ENCODE measurements at regions not wholly inside any gene's neighbourhood (a gene's known extent, or its start where the extent isn't known, plus 50 kb on each side); places are given as distances from the start of the nearest gene placed in this dataset.

DNA sequence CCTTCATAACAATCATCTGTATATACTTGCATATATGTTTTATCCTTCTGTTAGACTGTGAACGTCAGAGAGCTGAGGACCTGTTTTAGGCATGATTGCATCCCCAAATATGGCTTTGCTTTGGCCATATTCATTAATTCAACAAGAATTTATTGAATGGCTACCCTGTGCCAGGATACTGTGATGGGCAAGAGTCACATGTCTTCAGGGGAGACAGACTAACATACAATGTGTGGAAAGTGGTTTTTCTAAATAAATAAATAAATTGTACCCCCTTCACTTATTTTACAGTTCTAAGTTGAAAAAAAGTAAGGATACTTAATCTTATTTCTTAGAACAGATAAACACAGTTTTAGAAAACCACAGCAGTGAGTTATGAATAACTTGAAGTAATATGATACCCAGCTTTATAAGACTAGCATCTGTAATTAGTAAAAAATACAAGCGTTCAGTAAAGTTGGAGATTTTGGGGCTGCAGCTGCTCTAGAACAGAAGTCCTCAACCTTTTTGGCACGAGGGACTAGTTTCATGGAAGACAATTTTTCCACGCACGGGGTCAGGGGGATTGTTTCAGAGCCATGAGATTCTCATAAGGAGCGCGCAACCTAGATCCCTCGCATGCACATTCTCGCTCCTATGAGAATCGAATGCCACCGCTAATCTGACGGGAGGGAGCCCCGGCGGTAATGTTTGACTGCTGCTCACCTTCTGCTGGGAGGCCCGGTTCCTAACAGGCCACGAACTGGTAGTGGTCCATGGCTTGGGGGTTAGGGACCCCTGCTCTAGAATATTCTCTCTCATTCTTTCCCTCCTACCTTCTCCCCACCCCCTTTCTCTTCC lies 89.4 kb upstream of the MTPN start:
- DNase-seq (no peak), ATAC-seq (no peak)
- Histone ChIP-seq H3K27me3 (ENCODE audit: low read depth) (no peaks in the 10 kb centered on the region), H3K4me3 (no peak overlapping the region), H3K27ac (no peak overlapping the region), H3K36me3 (no peaks in the 10 kb centered on the region), H3K9me3 (no peaks in the 10 kb centered on the region), H3K4me1 (no peaks in the 10 kb centered on the region)
- intact Hi-C loops (cut with DNase I), result no loop called here
- TF ChIP-seq CTCF (IDR thresholded peaks at IDR 0.05), result no peak

DNA sequence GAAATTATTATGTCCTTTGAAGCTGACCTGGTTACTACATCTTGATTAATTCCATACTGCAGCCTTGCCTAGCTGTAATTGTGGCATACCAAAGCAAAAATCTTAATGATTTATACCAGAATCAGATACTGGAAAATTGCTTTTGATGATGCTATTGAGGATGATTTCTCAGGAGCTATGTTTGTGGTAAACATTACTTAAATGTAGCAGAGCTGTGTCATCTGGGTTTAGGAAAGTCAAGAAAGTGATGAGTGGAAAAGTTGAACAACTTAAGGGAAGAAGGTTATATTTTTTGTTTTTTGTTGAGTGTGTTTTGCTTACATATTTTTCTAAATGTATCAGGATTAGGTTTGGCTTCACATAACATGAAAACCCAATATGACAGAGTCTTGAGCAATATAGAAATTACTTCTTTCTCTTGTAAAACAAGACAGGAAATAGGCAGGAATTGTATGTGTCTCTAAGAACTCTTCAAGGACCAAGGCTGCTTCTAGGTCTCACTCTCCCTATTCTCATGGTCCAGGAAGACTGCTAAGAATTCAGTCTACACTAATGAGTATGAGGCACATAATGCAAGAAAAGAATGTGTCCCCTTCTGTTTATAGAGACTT lies 87.6 kb upstream of the MTPN start:
- ATAC-seq, result no peak
- TF ChIP-seq CTCF (IDR thresholded peaks at IDR 0.05), result no peak
- Histone ChIP-seq H3K4me3 (no peak overlapping the region), H3K9me3 (no peaks in the 10 kb centered on the region), H3K27me3 (ENCODE audit: low read depth) (no peaks in the 10 kb centered on the region), H3K27ac (no peak overlapping the region), H3K36me3 (no peaks in the 10 kb centered on the region), H3K4me1 (no peaks in the 10 kb centered on the region)
- DNase-seq, result no peak
- intact Hi-C loops (cut with DNase I), result no loop called here

- ATAC-seq (no peak), DNase-seq (no peak)
- Histone ChIP-seq H3K36me3 (no peaks in the 10 kb centered on the region), H3K27ac (no peak overlapping the region), H3K27me3 (ENCODE audit: low read depth) (no peaks in the 10 kb centered on the region), H3K4me1 (no peaks in the 10 kb centered on the region), H3K9me3 (no peaks in the 10 kb centered on the region), H3K4me3 (no peak overlapping the region)
- intact Hi-C loops (cut with DNase I), result no loop called here
- TF ChIP-seq CTCF (IDR thresholded peaks at IDR 0.05), result no peak
These were observed 86.9 kb upstream of the MTPN start for GRCh38 chr7:136064081-136064480.

DNA sequence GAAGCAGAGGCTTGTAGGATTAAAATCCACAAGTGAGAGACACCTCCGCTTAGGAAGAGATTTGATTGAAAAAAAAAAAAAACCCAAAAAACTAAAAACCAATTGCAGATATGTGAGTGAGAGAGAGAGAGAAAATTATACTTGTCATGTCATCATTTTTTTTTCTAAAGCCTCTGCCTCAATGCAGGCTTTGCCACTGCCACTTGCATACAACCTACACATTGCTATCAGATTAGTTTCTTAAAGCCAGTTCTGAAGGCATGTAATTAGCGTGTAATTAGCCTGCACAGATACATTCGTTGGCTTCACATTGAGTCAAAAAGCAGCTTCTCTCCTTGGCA lies 86.1 kb upstream of the MTPN start:
- H3K4me3 ChIP-seq, result no peak overlapping the region
- H3K36me3 ChIP-seq, result no peaks in the 10 kb centered on the region
- no peaks in the 10 kb centered on the region for H3K9me3 ChIP-seq
- intact Hi-C loops (cut with DNase I), result no loop called here
- no peaks in the 10 kb centered on the region for H3K27me3 ChIP-seq (ENCODE audit: low read depth)
- no peak for DNase-seq
- no peak for ATAC-seq
- H3K4me1 ChIP-seq, result no peaks in the 10 kb centered on the region
- H3K27ac ChIP-seq, result no peak overlapping the region
- no peak for TF ChIP-seq CTCF (IDR thresholded peaks at IDR 0.05)

GRCh38 chr7:136062625-136063325 lies 85.6 kb upstream of the MTPN start:
- Histone ChIP-seq H3K4me1 (no peaks in the 10 kb centered on the region), H3K27ac (no peak overlapping the region), H3K9me3 (no peaks in the 10 kb centered on the region), H3K27me3 (ENCODE audit: low read depth) (no peaks in the 10 kb centered on the region), H3K36me3 (no peaks in the 10 kb centered on the region), H3K4me3 (no peak overlapping the region)
- TF ChIP-seq CTCF (IDR thresholded peaks at IDR 0.05), result no peak
- intact Hi-C loops (cut with DNase I), result no loop called here
- DNase-seq (no peak), ATAC-seq (no peak)
